Hematopoietic multipotent progenitor cell (in vitro differentiated cells): ENCODE measurements at regions not wholly inside any gene's neighbourhood (a gene's known extent, or its start where the extent isn't known, plus 50 kb on each side); places are given as distances from the start of the nearest gene placed in this dataset.

Experiments
- DNase-seq, 3 donors: peaks; one replicate each; pipeline ENCODE4 v3.0.0-alpha.2; 2011 to 2015; ENCODE audit warnings: low read depth in 2 of 3, low spot score in 2 of 3

- no peak for DNase-seq
Observed at GRCh38 chr9:90002397-90003271, 397.8 kb downstream of the GADD45G start.

DNA sequence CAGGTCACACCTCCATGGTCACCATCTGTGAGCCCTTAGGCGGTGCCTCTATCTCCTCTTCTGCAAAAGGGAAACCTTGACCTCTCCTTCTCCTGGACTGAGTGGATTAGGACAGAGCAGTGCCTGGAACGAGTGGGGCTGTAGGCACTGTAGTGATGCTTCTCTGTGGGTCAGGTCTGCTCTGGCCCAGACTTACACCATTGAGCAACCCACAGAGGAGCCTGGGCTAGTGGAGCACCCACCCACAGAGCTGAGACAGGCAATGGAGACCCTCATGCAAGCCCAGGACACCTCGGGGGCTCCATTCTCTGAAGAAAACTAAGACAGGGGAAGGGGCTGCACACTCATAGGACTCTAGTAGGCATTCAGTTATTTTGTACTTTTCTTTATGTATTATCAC is 400.6 kb downstream of the GADD45G start:
- no peak for DNase-seq

DNA sequence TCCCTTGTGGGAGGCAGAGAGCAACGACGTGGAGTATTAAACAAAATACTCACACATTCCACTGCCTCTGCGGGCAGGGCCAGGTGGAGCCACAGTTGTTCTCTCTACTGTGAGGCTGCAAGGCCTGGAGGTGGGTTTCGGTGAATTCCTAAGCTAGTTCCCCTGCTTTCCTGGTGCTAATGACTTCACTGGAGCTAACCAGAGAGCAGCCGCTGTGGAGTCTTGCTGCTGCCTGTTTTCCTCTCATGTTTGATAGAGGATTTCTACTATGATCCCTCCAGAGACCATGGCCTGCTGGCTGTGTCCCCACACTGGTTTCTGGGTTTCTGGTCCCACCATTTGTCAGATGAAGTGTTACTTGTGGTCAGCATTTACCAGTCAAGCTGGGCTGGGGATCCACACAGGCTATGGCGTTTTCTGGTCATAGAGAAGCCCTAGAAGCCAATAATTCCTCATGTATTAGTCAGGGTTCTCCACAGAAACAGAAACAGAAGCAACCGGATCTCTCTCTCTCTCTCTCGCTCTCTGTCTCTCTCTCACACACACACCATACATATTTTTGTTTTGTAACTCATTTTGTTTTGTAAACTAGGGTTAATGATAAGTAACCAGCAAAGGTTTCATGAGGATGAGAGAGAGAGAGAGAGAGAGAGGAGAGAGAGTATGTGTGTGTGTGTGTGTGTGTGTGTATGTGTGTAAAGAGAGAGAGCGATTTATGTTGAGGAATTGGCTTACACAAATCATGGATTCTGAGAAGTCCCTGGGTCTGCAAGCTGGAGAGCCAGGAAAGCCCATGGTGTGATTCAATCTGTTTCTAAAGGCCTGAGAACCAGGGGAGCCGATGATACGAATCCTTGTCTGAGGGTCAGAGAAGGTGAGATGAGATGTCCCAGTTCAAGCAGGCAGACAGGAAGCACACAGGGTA is 403.0 kb downstream of the GADD45G start:
- DNase-seq = no peak

DNA sequence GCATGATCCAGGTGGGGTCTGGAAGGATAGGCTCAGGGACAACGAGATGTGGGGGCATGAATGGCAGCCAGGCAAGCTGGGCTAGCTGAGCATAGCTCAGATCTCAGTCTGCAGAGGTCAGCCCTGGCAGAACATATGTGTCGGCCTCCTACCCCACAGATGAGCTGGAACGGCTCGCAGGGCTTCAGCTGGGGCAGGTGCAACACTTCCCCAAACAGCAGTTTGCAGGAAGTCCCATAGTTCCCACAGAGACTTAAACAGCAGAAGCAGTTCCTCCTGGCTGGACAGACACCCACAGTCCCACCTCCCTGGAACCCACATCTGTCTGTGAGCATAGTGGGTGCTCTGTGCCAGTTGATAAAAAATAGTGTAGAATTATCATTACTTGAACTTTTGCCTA is 404.6 kb downstream of the GADD45G start:
- peak in 2 of 3 donors; percentile 36 to 60 for DNase-seq

DNA sequence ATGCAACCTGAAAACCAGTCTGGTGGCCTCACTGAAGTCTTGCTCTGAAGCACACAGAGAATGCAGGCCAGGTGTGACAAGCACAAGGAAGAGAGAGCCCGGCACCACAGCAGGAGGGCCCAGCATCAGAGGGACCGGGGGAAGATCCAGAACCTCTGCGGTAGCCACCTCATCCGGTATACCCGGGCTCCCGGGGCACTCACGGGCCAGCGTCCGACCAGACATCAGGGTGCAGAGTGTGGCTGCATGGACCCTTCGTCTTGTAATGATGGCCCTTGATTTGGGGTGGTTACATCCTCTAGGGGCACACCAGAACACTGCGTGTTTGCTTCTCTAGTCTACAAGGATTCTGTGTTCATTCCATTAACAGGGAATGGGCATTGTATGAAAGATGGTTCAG is 406.0 kb downstream of the GADD45G start:
- DNase-seq = no peak

DNA sequence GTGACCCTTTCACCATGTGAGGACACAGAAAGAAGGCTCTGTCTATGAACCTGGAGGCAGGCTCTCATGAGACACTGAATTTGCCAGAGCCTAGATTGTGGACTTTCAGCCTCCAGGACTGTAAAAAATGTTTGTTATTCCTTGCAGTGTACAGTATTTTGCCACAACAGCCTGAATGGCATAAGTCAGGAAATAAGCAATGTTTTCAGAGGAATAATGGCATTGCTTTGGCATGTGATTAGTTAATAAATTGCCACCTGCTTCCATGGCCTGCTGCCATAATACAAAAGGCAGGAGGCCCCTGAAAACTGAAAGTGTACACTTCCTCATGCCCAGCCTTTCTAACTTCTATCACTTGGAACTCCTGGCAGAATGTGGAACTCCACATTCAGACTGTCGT is 408.1 kb downstream of the GADD45G start:
- DNase-seq = peak in 1 of 3 donors; percentile 24

- no peak for DNase-seq
Observed at GRCh38 chr9:90013778-90014177, 409.0 kb downstream of the GADD45G start.

DNA sequence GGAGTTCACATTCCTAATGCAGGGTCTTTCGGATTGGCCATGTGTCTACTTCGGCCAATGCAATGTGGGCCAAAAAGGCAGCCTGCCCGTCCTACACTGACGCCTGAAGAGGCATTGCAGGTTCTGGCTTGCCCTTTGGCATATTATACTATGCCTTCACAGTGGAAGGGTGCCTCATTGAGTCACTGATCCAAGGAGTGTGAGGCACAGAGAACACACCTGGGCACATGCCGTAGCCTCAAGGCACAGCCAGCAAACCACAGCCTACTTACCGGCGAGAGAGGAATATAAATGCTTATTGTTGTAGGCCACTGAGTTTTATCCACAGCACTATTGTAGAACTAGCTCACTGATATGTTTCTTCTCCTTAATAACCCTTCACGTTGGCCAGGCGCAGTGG is 409.6 kb downstream of the GADD45G start:
- no peak for DNase-seq

DNA sequence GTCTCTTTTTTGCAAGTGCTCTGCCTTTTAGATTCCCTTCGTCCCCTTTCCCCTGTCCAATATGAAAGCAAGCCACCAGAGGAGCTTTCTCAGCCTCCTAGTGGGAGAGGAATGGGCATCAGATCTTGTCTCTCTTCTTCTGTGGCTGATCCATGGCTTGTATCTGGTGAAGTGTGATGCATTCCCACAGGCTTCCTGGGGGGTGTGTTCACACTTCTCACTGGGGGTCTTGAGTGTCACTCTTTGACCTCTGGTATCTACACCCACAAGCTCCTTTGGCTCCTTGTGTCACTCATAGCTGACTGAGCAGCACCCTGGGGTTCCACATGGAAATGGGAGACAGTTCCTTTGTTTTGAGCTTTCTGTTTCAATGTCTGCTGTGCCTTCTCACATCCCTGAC is 411.5 kb downstream of the GADD45G start:
- DNase-seq = no peak

- DNase-seq = no peak
Observed at GRCh38 chr9:90017679-90018078, 412.9 kb downstream of the GADD45G start.

- no peak for DNase-seq
Observed at GRCh38 chr9:90018688-90019087, 413.9 kb downstream of the GADD45G start.

DNA sequence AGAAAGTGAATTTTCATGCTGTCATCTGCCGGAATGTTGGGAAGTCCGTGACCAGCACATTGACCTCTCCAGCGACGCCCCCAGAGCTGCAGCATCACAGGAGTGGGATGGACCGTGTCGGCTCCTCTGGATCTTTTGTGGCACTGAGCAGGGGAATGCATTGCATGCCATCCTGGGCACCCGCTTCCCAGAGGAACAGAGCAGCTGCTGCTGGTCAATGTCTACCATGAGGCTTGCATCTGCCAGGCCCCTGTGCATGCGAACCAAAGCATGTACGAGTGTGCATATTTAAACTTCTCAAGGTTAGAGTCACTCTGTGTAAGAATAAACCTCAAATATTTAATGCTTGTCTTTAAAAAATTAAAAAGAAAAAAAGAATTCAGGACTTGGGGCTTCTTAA is 414.8 kb downstream of the GADD45G start:
- DNase-seq = no peak

DNA sequence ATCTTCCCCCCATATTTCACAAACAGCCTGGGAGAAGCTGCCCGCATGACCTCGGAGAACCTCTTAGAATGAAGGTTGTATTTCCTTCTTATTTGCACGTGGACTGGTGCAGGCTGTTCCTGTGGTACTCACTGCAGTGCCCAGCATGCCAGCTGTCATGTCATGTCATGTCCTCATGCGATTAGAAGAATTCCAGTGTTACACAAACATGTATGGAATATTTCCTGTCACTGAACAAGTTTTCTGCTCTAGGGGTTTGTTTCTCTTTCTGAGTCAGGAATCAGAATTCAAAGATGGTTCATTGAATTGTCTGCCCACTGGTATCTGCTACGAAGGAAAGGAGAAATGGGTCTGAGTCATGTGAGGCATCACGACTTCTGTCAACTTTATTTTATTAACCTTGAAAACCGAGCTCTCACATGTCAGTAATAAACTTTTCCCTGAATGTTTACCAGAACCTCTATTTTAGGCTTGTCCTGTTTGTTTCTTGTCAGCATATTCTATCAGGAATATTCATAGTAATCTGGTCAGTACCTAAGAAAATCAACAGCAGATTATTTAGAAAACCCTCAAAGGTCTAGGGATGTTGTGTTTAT is 415.6 kb downstream of the GADD45G start:
- no peak for DNase-seq

GRCh38 chr9:90021216-90021906 is 416.5 kb downstream of the GADD45G start:
- DNase-seq = no peak

DNA sequence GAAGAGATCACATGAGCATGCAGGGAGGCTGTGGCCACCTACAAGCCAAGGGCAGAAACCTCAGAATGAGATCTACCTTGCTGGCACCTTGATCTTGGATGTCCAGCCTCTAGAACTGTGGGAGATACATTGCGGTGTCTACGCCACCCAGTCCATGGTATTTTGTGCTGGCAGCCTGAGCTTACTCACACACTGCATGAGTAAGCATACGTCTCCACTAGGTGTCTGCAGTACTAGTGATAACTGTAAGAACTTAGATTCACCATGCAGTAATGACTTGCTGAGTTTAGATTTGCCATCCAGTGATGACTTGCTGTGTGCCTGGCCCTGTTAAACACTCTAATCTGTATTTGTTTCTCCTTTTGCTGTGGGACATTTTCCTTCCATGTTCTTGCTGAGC is 417.7 kb downstream of the GADD45G start:
- DNase-seq = no peak

DNA sequence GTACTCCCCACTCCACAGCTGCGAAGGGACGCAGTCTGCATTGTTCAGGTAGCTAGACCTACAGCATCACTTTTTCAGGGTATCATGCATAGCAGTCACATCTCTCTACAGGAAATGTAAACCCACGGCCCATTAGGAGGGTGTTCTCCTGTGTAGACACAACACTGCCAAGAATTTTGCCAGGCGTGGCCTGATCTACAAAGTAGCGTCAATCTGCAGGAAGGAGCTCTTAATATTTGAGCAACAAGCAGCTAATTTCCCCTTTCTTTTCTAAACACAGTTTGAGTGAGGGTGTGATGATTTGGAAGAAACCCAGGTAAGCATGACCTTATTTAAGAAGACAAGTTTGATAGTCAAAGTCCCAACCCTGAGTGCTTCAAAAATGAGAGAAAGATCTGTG is 419.0 kb downstream of the GADD45G start:
- DNase-seq = no peak

DNA sequence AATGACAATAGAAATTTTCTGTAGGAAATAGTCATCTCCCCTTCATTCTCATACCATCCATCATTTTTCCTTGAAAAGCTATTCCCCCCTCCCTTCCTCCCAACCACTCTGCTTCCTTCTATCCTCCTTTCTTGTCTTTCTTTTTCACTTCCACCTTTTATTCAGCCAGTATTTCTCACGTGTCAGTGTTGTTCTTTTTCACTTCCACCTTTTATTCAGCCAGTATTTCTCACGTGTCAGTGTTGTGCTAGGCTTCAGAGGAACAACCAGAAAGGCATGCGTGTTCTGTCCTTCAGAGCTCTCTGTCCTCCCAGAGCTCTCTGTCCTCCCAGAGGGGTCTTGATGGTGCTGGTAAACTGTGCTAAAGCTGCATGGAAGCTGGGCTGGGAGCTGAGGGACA is 419.6 kb downstream of the GADD45G start:
- DNase-seq = no peak

GRCh38 chr9:90024823-90025222 is 420.0 kb downstream of the GADD45G start:
- no peak for DNase-seq

DNA sequence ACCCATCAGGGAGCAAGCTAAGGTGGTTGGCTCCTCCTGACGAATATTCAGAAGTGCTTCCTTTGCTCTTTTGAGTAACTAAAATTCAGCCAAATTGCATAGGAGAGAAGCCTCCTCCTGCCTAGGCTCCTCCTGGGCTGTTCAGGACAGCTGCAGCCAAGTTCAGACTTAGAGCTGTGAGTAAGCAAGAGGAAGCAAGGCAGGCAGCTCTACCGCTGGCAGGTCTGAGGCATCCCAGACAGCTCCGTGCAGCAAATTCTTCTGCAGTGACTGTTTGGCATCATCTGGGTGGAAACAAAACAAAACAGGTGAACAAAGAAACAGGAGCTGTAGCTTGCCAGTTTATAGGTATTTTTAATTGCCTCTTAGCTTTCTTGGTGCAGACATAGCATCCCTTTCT is 421.0 kb downstream of the GADD45G start:
- DNase-seq = no peak

DNA sequence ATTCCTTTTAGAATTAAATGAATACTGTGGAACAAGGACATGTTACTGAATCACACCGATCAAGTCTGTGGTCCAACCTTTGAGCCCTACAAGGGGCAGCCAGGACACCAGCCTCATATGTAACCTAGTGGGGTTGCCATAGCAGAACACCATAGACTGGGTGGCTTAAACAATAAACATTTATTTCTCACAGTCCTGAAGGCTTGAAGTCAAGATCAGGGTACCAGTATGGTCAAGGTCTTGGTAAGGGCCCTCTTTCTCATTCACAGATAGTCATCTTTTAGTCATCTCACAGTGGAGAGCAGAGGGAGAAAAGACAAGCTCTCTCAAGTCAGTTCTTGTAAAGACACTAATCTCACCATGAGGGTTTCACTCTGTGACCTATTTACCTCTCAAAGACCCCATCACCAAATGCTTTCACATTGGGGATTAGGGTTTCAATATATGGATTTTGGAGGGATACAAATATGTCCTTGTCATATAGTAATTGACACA is 422.5 kb downstream of the GADD45G start:
- DNase-seq = no peak

GRCh38 chr9:90029386-90029785 is 424.6 kb downstream of the GADD45G start:
- no peak for DNase-seq
